ENCODE measurements at regions not wholly inside any gene's neighbourhood (a gene's known extent, or its start where the extent isn't known, plus 50 kb on each side); places are given as distances from the start of the nearest gene placed in this dataset.
A peak's percentile ranks its signal among the peaks of the same experiment; 100 is the strongest.

- DNase-seq (ENCODE audit: low read depth): no peak
Observed at GRCh38 chr2:161017780-161018470, 142.3 kb upstream of the TANK start.

- no peak for DNase-seq (ENCODE audit: low read depth)
Observed at GRCh38 chr2:161019311-161019710, 140.9 kb upstream of the TANK start.

- no peak for DNase-seq (ENCODE audit: low read depth)
Observed at GRCh38 chr2:161020437-161020836, 139.8 kb upstream of the TANK start.

- DNase-seq (ENCODE audit: low read depth): no peak
Observed at GRCh38 chr2:161028581-161028980, 131.6 kb upstream of the TANK start.

GRCh38 chr2:161029321-161029720, 130.9 kb upstream of the TANK start:
- DNase-seq (ENCODE audit: low read depth): no peak

- peak; percentile 97 for DNase-seq (ENCODE audit: low read depth)
Observed at GRCh38 chr2:161030260-161031063, 129.8 kb upstream of the TANK start.

- DNase-seq (ENCODE audit: low read depth): no peak
Observed at GRCh38 chr2:161031511-161031910, 128.7 kb upstream of the TANK start.

- DNase-seq (ENCODE audit: low read depth): no peak
Observed at GRCh38 chr2:161032635-161033034, 127.6 kb upstream of the TANK start.

GRCh38 chr2:161033059-161033660, 127.1 kb upstream of the TANK start:
- peak; percentile 56 for DNase-seq (ENCODE audit: low read depth)

- peak; percentile 7 for DNase-seq (ENCODE audit: low read depth)
Observed at GRCh38 chr2:161036926-161037325, 123.3 kb upstream of the TANK start.

GRCh38 chr2:161039071-161039470, 121.2 kb upstream of the TANK start:
- peak; percentile 10 for DNase-seq (ENCODE audit: low read depth)

GRCh38 chr2:161041356-161041755, 118.9 kb upstream of the TANK start:
- DNase-seq (ENCODE audit: low read depth): no peak

- no peak for DNase-seq (ENCODE audit: low read depth)
Observed at GRCh38 chr2:161042990-161043625, 117.1 kb upstream of the TANK start.

GRCh38 chr2:161044095-161044865, 115.9 kb upstream of the TANK start:
- peak; percentile 41 for DNase-seq (ENCODE audit: low read depth)

- DNase-seq (ENCODE audit: low read depth): no peak
Observed at GRCh38 chr2:161044921-161045320, 115.3 kb upstream of the TANK start.

GRCh38 chr2:161045726-161046125, 114.5 kb upstream of the TANK start:
- DNase-seq (ENCODE audit: low read depth): peak; percentile 76

- DNase-seq (ENCODE audit: low read depth): peak; percentile 9
Observed at GRCh38 chr2:161046876-161047275, 113.4 kb upstream of the TANK start.

GRCh38 chr2:161048317-161048716, 111.9 kb upstream of the TANK start:
- DNase-seq (ENCODE audit: low read depth): no peak

GRCh38 chr2:161049559-161049958, 110.7 kb upstream of the TANK start:
- peak; percentile 16 for DNase-seq (ENCODE audit: low read depth)

- no peak for DNase-seq (ENCODE audit: low read depth)
Observed at GRCh38 chr2:161052214-161052613, 108.0 kb upstream of the TANK start.

- DNase-seq (ENCODE audit: low read depth): no peak
Observed at GRCh38 chr2:161055289-161055688, 104.9 kb upstream of the TANK start.

- DNase-seq (ENCODE audit: low read depth): no peak
Observed at GRCh38 chr2:161059388-161059787, 100.8 kb upstream of the TANK start.
